Tibial artery (tissue), 4 donors: ENCODE measurements at regions not wholly inside any gene's neighbourhood (a gene's known extent, or its start where the extent isn't known, plus 50 kb on each side); places are given as distances from the start of the nearest gene placed in this dataset.

ENCODE experiments used
- DNase-seq, 2 donors: peaks; one replicate each; pipeline ENCODE4 v3.0.0-alpha.2; 2019
- H3K27ac ChIP-seq, 2 donors: fragments of 200-600 bp; sonication (generic) in 1 of 2; 1 replicate in 1 of 2; 2 replicates in 1 of 2; pipeline ENCODE4 v1.5.1; 2018 to 2019; ENCODE audit warnings: mild to moderate bottlenecking in 1 of 2
- H3K27me3 ChIP-seq, 2 donors: fragments of 200-600 bp; sonication (generic) in 1 of 2; one replicate each; pipeline versions ENCODE4 v1.5.1 to v1.6.0; 2016 to 2019
- H3K36me3 ChIP-seq, 3 donors: fragments of 200-600 bp; sonication (generic) in 2 of 3; one replicate each; pipeline ENCODE4 v1.5.1; 2016 to 2019; ENCODE audit warnings: mild to moderate bottlenecking in 2 of 3
- H3K4me1 ChIP-seq, 4 donors: fragments of 200-600 bp; sonication (generic) in 2 of 4; 1 replicate in 3 of 4; 2 replicates in 1 of 4; pipeline ENCODE4 v1.5.1; 2016 to 2019
- H3K4me3 ChIP-seq, 2 donors: fragments of 200-600 bp; sonication (generic) in 1 of 2; 1 replicate in 1 of 2; 2 replicates in 1 of 2; pipeline ENCODE4 v1.5.1; 2018 to 2019; ENCODE audit warnings: mild to moderate bottlenecking in 2 of 2
- H3K9me3 ChIP-seq, 3 donors: fragments of 200-600 bp; sonication (generic) in 1 of 3; one replicate each; pipeline ENCODE4 v1.5.1; 2016 to 2019
- intact Hi-C: fragments of 100-400 bp; cut with DNase I; formaldehyde crosslinking; loops from one replicate; pipeline ENCODE4 v1.15.0; 2023; ENCODE audit warnings: low total_unique reads
- TF ChIP-seq, protein P1 (sequence below), 2 experiments: fragments of 200-600 bp in 1 of 2; fragments of 450-650 bp in 1 of 2; IDR thresholded peaks; one replicate each; pipeline ENCODE4 v1.5.1; 2017 to 2019; ENCODE audit warnings: antibody characterized with exemption in 2 of 2, mild to moderate bottlenecking in 1 of 2, moderate library complexity in 1 of 2

- no peaks in the 10 kb centered on the region for H3K36me3 ChIP-seq
- peaks cover 0 to 11% of the 10 kb centered on the region in 2 donors for H3K27me3 ChIP-seq
- no peak overlapping the region for H3K27ac ChIP-seq
- H3K9me3 ChIP-seq, result no peaks in the 10 kb centered on the region
- intact Hi-C loops, result no loop called here
- H3K4me3 ChIP-seq, result no peak overlapping the region
- no peak for DNase-seq
- TF ChIP-seq, protein P1, sequence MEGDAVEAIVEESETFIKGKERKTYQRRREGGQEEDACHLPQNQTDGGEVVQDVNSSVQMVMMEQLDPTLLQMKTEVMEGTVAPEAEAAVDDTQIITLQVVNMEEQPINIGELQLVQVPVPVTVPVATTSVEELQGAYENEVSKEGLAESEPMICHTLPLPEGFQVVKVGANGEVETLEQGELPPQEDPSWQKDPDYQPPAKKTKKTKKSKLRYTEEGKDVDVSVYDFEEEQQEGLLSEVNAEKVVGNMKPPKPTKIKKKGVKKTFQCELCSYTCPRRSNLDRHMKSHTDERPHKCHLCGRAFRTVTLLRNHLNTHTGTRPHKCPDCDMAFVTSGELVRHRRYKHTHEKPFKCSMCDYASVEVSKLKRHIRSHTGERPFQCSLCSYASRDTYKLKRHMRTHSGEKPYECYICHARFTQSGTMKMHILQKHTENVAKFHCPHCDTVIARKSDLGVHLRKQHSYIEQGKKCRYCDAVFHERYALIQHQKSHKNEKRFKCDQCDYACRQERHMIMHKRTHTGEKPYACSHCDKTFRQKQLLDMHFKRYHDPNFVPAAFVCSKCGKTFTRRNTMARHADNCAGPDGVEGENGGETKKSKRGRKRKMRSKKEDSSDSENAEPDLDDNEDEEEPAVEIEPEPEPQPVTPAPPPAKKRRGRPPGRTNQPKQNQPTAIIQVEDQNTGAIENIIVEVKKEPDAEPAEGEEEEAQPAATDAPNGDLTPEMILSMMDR (IDR thresholded peaks at IDR 0.05), result no peak
- no peaks in the 10 kb centered on the region for H3K4me1 ChIP-seq
These were observed 1194.9 kb downstream of the BRD1 start for GRCh38 chr22:48632646-48633246.

GRCh38 chr22:48631288-48631863, 1196.3 kb downstream of the BRD1 start:
- Histone ChIP-seq H3K36me3 (no peaks in the 10 kb centered on the region), H3K9me3 (no peaks in the 10 kb centered on the region), H3K27me3 (peaks cover 0 to 11% of the 10 kb centered on the region in 2 donors), H3K27ac (no peak overlapping the region), H3K4me3 (no peak overlapping the region), H3K4me1 (no peaks in the 10 kb centered on the region)
- TF ChIP-seq, protein P1 (IDR thresholded peaks at IDR 0.05), result no peak
- intact Hi-C loops, result no loop called here
- no peak for DNase-seq

DNA sequence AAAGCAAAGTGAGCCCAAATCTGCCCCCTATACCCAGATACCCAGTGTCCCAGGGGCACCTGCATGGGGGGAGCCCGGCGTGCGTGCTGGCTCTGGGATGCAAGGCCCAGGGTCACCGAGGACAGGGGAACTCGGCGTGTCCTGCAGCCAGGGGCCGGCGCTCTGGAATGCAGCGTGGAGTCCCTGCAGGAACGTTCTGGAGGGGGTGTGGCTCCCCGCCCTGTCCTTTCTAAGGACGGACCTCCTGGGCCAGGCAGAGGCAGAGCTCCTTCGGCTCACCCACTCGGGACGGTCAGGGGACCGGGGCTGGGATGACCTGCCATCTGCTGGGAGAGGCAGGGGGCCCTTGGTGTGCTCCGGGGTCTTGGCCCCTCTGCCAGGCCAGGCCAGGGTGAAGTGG, 1196.8 kb downstream of the BRD1 start:
- TF ChIP-seq, protein P1 (IDR thresholded peaks at IDR 0.05), result no peak
- Histone ChIP-seq H3K4me1 (no peaks in the 10 kb centered on the region), H3K9me3 (no peaks in the 10 kb centered on the region), H3K27me3 (peaks cover 0 to 11% of the 10 kb centered on the region in 2 donors), H3K27ac (no peak overlapping the region), H3K36me3 (no peaks in the 10 kb centered on the region), H3K4me3 (no peak overlapping the region)
- DNase-seq, result no peak
- intact Hi-C loops, result no loop called here

- Histone ChIP-seq H3K9me3 (no peaks in the 10 kb centered on the region), H3K36me3 (no peaks in the 10 kb centered on the region), H3K4me1 (no peaks in the 10 kb centered on the region), H3K4me3 (no peak overlapping the region), H3K27me3 (peaks cover 0 to 11% of the 10 kb centered on the region in 2 donors), H3K27ac (no peak overlapping the region)
- TF ChIP-seq, protein P1 (IDR thresholded peaks at IDR 0.05), result no peak
- intact Hi-C loops, result no loop called here
- DNase-seq, result no peak
These were observed 1197.3 kb downstream of the BRD1 start for GRCh38 chr22:48630433-48630754.

GRCh38 chr22:48629631-48630432, 1197.8 kb downstream of the BRD1 start:
- no peak overlapping the region for H3K4me3 ChIP-seq
- no peaks in the 10 kb centered on the region for H3K36me3 ChIP-seq
- H3K27ac ChIP-seq, result no peak overlapping the region
- H3K9me3 ChIP-seq, result no peaks in the 10 kb centered on the region
- no peaks in the 10 kb centered on the region for H3K4me1 ChIP-seq
- no peak for DNase-seq
- TF ChIP-seq, protein P1 (IDR thresholded peaks at IDR 0.05), result no peak
- H3K27me3 ChIP-seq, result peaks cover 0 to 11% of the 10 kb centered on the region in 2 donors
- intact Hi-C loops, result no loop called here
